HG02571 (cell line): ENCODE measurements at regions not wholly inside any gene's neighbourhood (a gene's known extent, or its start where the extent isn't known, plus 50 kb on each side); places are given as distances from the start of the nearest gene placed in this dataset.
"Not testable (repeated sequence)": the region's sequence is repeated elsewhere in the genome, so short reads cannot be mapped to it uniquely, and the experiment has no call there.

Experiments
- ATAC-seq: cut with Tn5 transposase; IDR thresholded peaks from one replicate; pipeline ENCODE4 v1.9.1; 2021; ENCODE audit warnings: mild to moderate bottlenecking, moderate library complexity; ENCODE audit not compliant: unreplicated experiment

DNA sequence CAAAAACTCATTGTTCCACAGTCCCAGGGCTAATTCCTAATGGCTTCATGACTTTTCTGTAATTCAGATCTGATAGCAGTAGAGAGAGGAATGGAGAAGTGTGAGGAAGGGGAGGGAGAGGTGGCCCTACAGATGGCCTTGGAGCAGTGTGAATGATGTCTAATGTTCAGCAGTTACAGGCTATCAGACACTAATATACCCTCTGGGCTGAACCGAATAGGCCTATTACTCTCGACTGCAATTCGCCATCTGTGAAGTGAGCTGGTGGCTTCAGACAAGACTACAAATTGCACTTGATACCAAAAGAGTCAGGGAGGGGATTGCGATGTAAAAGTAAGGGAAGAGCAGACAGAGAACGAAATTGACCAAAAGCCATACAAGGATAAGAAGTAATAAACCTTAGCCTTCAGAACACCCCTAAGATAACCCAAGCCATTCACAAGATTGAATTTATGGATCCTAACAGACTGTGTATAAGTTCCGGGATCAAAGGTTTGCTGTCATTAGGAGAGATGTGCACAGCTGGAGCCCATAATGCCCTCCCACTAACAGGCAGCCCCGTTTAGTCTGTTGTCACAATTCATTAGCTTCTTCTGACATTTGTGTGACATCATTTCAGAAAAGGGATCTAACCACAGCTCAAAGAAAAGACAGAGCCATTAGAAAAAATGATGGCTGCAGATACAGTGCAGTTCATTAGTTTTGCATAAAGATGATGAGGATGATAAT, 642.4 kb upstream of the API5 start:
- no peak for ATAC-seq

DNA sequence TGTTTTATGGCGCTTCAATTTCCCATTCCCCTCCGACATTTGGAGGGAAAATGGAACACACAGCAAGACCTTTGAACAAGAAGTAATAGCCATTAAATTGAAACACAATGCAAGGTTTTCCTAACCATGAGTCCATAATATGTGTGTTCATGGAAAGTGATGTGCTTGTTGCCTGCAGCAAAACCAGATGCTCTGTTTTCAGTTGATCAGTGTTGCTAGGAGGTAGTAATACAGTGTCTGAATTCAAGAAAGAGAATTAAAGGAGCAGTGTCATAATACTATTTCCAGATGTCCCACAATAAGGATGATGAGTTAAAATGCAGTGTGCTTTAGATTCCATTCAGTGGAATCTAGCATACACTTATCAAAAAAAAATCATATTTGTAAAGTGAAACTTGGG, 637.4 kb upstream of the API5 start:
- ATAC-seq, result no peak

DNA sequence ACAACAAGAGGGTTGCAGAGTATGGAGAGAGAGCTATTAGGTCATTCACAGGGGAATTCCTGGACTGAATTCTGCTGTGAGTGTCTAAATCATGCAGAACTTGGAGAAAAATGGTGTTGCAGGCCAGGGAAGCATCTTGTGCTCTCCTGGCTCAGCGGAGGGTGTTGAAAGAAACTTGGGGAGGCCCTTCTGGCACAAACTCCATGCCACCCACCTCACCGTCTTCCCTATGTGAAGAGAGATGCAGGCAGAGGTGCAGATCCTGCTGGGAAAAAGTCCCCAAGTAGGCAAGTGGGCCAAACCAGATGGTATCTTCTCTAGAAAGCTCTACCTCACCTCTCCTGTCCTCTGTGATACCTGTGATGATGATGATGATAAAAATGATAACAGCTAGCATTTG, 604.3 kb upstream of the API5 start:
- ATAC-seq, result no peak

DNA sequence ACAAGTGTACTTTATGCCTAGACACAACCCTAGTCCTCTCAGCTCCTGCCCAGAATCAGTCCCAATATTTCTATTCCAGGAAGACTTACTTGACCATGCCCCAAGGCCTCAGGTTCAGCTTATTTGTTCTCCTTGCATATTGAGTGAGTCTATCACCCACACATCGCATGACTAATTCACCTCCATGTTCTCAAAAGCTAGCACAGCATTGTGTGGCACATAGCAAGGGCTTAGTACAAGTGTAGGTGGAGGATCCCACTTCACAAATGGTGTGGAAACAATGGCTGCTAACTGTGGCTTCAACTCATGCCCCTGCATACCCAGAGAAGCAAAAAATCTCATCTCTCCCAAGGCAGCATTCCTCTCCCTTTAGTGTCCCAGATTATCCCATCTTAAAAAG, 602.6 kb upstream of the API5 start:
- ATAC-seq, result no peak

DNA sequence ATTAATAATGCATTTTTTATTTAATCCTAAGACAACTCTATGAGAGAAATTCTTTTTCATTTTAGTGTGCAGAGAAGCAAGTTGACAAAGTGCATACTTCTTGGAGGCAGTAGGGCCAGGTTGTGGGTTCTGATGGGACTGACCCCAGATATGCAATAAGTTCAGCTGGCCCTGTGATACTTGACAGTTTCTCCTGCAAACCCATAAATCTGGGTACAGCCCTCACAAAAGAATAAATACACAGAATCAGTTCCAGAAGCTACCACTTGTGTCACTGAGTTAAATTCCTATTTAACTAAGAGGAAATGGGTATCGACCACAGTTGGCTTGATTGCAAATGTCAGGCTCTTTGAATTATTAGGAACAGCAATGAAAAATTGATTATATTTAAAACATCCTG, 598.5 kb upstream of the API5 start:
- no peak for ATAC-seq

DNA sequence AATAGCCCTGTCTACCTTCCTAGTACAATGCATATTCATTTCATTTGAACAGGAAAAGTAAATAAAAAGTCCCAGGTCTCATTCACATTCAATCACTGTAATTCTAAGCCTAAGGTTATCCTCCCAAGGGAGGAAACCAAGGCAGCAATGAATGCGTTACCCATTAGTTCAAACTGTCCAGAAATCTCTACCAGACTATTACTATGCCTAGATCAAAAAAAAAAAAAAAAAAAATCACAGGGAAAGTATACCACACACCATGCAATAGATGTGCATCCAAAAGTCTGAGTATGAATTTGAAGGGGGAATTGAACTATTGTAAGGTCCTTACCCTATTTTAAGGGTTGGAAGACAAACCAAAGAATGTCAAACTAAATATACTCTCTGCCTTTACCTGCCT, 598.0 kb upstream of the API5 start:
- ATAC-seq, result no peak

DNA sequence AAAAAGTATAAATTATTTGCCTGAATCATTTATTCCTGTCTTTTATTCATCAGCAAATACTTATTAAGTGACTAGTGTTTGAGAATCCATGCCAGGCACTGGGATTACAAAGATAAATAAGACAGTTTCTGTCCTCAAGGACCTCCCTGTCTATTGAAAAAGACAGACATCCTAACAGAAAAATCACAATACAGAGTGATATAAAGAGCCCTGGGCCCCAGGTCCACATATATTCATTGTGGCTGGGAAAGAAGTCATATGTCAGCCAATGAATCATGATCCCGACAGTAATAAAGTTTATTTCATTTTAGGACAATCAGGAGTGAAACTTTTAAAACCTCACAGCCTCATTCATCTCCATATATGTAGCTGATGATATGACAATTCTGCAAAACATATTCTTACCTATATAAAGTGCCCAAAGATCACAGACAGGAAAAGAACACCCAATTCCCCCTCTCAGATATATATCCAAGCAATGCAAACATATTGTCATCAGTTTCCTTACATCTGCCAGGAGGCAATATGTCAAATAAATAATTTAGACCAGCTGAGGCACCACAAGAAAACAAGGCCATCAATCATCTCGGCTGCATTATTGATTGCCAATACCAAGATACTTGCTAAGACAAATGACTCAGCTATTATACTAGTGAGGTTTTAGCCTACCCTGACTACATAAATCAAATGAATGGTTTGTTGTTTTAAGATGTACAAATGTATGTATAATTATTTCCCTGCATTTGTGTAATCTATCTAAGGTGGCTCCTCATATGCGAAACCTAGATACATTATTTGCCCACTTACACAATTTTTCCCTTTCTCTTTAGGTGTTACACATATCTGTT, 590.9 kb upstream of the API5 start:
- ATAC-seq, result no peak

DNA sequence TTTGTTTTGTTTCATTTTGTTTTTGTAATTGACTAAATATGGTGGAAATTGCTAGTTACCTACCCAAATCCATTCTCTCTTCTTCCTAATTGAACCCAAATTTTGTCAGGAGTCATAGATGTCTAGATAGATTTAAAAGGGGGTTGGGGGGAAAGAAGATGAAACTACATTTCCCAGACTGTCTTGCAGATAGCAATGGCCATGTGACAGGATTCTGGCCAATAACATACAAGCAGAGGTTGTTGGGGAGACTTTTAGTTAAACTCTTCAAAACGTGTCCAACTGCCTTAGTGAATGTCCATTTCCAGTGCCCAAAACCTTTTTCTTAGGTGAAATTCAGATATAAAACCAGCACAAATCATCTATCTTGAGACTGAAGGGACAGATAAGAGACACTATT, 583.9 kb upstream of the API5 start:
- no peak for ATAC-seq

DNA sequence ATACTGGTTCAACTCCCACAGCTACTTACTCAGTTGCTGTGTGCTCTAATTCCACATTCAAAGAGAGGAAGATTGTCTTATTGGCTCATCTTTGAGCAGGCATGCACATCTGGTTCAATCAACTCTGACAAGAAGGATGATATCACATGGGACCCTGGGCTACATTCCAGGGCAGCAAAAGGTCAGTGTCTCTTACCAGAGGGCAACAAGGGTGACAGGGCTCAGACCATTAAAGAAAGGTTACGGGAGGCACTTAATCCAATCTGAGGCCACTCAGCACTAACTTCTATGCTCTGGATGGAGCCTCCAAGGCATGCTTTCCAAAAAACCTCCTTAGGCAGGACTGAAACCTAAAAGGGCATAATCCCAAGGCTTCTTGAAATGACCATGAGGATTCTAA, 549.4 kb upstream of the API5 start:
- no peak for ATAC-seq

DNA sequence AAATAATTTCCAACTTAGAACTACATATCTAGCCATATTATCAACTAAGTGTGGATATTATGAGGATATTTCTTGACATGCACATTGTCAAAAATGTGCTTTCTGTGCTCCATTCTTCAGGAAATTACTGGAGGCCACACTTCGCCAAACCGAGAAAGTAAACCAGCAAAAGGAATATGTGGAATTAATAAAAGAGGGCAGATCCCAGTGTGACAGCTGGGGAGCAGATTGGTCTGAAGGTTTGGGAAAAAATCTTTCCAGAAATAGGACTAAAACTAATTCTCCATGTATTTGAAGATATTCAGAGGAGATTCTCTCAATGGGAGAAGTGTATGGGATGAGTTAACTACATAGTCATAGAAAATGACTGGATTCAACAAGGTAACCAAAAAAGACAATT, 546.9 kb upstream of the API5 start:
- no peak for ATAC-seq

DNA sequence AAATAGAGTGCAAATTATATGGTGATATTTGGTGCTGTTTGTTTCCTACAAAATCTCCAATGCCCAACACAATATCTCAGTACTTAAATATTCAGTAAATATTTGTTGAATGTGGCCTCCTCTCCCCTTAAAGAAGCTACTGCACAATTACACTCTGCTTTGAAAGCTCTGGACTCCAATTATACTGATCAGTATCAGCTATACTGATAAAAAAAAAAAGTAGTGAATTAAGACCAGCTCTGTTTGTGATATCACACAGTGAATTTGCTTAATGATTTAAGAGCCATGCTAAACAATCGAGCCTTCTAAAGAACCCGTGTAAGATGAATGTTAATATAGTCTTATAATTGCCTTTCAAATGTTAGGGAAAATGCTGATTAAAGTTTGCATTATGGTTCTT, 543.2 kb upstream of the API5 start:
- no peak for ATAC-seq

DNA sequence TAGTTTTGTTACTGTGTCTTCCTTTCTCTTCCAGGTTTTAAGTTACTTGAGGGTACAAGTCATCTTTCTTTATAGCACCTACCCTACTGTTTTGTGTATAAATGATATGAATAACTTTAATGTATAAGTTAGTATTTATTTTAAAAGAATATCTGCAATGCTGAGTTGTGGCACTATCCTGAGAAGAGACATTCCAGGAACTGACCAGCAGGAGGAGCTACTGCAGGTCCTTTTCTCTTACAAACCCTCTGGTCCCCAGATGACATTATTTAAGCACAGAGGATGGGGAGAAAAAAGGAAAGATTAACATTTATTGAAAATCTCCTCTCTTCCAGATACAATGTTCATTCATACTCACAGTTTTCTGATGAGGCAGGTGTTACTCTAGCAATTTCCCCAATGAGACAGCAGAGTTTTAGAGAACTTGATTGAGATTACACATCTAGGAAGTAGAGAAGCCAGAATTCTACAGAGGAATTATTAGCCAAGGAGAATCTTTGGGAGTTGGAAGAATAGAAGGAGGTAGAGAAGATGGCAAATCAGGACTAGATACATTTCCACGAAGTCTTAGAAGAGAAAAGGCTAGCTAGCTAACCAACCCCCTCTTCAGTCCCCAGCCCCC, 541.2 kb upstream of the API5 start:
- ATAC-seq, result no peak

DNA sequence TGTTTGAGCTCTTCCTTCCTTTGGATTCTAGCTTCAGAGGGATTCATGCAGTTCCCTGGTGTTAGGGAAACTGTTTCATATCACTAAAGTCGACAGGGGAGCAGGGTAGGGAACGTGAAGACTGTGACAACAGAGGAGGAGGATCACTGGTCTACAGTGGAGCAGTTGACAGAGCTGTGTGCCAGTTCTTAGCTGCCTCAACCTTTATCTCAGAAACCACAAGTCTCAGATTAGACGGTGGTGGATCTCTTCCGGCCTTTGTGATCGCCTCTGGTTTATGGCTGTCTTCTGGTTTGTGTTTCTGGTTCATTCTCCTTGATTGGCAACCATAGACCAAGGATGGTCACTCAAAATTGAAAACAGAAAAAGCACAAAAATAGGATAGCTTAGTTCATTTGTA, 538.9 kb upstream of the API5 start:
- no peak for ATAC-seq

DNA sequence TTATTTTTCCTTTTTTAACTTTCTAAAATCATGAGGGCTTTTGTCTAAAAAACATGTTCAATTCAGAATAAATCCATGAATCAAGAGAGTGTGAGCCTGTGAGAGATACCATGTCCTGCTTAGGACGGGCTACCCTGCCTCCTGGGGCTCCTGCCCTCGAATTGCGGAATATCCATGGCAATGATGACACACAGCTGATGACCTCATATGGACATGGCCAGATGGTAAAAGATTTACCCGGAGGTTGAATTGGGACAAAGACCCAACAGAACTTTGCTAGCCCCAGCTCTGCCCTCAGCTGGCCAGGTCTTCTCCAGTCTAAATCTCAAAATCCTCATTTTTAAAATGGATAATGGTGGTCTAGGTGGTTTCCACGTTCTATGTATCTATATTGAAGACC, 538.1 kb upstream of the API5 start:
- no peak for ATAC-seq

DNA sequence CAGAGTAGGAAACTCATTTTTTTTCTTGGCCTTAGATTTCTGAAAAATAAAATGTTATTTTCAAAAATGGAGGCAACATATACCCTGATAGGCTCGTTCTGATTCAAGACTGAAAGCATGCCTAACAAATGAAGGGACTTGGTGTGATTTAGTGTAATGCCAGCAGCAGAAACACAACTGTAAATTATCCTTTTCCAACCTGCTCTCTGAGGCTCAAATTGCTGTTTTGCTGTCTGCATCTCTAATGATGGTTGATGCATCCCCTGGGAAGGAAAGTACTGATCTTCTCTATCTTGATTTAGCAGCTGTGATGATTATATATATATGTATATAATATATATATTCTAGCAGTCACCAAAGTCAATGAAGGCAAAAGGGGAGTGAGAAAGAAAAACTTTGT, 537.2 kb upstream of the API5 start:
- ATAC-seq, result no peak

DNA sequence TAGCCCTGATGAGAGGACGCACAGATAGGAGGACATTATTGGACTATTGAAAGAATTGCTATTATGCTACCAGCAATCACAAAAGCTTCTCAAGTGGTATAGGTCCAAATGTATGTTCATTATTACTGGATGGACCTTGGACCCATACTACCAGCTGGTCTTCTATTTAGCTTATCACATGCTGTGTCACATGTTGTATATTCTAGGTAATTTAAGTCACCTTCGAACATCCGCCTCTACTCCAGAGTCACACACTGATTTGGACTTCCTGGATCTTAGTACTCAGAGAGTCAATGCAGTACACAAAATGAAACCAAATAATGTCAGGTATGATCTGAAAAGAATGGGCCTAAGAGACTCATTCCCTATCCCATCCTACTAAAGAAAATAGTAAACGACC, 534.0 kb upstream of the API5 start:
- no peak for ATAC-seq

DNA sequence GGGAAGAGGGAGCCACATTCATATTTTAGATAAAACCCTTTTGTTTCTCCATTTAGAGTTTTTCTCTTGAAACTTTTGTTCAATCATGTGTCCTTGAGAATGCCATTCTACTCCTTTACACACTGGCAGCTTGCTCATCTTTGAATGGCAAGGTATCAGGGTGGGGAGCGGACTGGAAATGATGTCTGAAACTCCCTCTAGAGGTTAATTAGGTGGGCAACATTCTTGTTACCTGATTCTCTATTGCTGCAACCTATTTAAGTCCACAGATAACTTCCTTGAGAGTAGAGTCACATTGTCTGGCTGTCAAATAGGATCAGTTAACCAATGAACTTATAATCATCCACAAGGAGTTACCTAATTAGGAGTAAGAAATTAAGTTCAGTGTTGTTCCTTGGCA, 533.6 kb upstream of the API5 start:
- ATAC-seq, result no peak

DNA sequence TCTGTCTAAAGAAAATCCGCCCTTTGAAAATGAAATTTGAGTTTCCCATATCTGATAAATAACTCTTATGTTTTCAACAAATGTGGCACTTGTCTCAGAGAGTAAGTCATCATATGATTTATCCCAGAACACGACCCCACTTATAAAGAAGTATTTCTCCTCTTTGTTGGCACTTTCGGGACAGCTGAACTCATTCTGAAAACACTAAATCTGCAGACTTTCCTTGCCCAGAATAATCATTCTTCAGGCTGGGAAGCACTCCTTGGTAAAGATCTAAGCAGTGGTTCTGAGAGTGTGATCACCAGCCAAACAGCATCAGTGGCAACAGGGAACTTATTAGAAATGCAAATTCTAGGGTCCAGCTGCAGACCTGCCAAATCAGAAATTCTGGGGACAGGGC, 532.2 kb upstream of the API5 start:
- no peak for ATAC-seq

DNA sequence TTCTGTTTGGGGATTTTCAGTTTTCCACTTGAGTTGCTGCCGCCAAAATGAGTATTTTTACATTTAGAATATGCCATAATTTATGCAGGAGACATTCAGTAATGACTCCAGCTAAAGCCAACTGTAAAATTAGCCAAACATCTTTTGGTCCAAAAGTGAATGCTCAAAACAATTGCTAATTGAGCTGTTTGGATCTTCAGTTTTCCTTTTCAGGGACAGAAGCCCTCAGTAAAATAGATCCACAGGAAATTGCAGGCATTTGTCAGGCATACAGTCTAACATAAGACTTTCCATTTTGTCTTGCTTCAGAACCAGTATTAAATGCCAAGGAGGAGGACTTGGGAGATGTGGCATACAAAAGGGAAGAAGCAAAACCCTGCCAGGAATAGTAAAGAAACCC, 524.8 kb upstream of the API5 start:
- ATAC-seq, result no peak

DNA sequence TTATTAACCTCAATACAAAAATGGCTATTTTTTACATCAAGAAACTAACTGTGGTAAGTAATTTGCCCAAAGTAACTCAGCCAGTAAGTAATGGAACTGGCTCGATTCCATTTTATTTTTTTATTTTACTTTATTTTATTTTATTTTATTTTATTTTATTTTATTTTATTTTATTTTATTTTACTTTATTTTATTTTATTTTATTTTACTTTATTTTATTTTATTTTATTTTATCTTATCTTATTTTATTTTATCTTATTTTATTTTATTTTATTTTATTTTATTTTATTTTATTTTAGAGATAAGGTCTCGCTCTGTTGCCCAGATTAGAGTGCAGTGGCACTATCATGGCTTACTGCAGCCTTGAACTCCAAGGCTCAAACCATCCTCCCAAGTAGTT, 516.3 kb upstream of the API5 start:
- not testable (repeated sequence) for ATAC-seq

DNA sequence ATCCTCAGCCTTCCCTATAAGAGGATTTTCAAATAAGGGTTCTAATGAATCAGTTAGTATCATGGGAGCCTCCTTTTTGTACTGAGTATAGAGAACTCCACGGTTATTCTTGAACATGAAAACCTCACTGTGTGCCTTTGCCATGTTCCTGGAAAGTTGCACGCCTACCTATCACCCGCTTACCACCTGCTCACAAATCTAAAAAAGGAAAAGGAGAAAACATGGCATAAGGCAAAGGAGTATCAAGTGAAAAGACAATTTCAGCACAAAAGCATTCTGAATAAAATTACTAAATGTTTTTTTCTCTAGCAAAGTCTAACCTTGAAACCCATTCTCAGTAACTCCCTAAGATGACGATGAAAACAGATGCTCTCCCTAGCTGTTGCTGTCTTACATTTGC, 511.8 kb upstream of the API5 start:
- no peak for ATAC-seq

DNA sequence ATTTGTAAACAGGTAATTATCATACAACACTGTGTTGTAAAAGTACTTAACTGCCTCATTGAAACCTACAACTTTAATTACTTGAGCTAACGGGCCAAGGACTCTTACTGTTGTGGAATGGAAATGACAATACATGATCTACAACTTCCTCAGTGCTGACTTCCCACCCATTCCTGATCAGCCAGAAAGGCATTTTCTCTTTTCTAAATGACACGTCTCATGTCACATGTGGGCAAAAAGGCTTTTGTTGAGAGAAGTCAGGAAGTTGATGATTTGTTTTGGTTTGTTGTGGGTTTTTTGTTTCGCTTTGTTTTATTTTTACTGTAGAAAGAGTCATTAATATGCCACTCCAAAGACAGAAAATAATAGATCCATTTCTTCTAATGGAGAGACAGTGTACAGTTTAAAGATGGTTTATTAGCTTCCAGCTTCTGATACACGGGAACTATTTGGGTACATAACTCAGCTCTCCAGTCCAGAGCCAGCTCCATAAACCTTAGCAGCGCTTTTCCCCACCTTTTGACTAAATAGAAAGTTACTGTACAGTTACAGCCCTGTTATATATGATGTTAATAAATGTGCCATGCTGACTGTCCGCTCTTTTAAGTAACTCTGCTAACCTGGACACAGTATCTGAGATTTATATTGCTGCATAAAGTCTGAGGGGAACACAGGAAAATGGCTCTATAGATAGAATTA, 509.4 kb upstream of the API5 start:
- ATAC-seq, result no peak
